Central memory CD8-positive, alpha-beta T cell (primary cell): ENCODE measurements at regions not wholly inside any gene's neighbourhood (a gene's known extent, or its start where the extent isn't known, plus 50 kb on each side); places are given as distances from the start of the nearest gene placed in this dataset.

Source experiments
- ATAC-seq: fragments of 150-1000 bp; cut with Tn5 transposase; replicated peaks from 2 replicates; pipeline ENCODE4 v1.10.0; 2022; ENCODE audit warnings: mild to moderate bottlenecking, moderate FRiP score, moderate number of reproducible peaks; ENCODE audit not compliant: poor library complexity, severe bottlenecking; ENCODE audit errors: extremely low read depth
- DNase-seq, 2 donors: peaks; one replicate each; pipeline ENCODE4 v3.0.0; 2021; ENCODE audit warnings: low spot score in 2 of 2
- H3K27ac Mint-ChIP-seq: one replicate; pipeline ENCODE4 v1.8.0; 2022; ENCODE audit warnings: low read depth, mild to moderate bottlenecking, moderate library complexity, mixed read lengths
- H3K27me3 Mint-ChIP-seq: one replicate; pipeline ENCODE4 v1.8.0; 2022; ENCODE audit warnings: mixed read lengths
- H3K36me3 Mint-ChIP-seq: one replicate; pipeline ENCODE4 v1.8.0; 2022; ENCODE audit warnings: mild to moderate bottlenecking, moderate library complexity, mixed read lengths; ENCODE audit not compliant: insufficient read depth
- H3K4me1 Mint-ChIP-seq: one replicate; pipeline ENCODE4 v1.8.0; 2022; ENCODE audit warnings: mixed read lengths
- H3K4me3 Mint-ChIP-seq: one replicate; pipeline ENCODE4 v1.8.0; 2022; ENCODE audit warnings: mild to moderate bottlenecking, moderate library complexity, mixed read lengths
- H3K9me3 Mint-ChIP-seq: one replicate; pipeline ENCODE4 v1.8.0; 2022; ENCODE audit warnings: mixed read lengths

DNA sequence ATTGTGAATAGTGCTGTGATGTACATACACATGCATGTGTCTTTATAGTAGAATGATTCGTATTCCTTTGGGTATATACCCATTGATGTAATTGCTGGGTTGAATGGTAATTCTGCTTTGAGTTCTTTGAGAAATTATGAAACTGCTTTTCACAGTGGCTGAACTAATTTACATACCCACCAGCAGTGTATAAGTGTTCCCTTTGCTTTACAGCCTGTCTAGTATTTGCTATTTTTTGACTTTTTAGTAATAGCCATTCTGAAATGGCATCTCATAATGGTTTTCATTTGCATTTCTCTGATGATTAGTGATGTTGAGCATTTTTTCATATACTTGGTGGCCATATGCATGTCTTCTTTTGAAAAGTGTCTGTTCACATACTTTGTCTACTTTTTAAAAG is 54.5 kb upstream of the FAM78B start:
- no peak for DNase-seq
- H3K4me3 Mint-ChIP-seq: no peak overlapping the region
- H3K36me3 Mint-ChIP-seq: no peaks in the 10 kb centered on the region
- H3K27ac Mint-ChIP-seq: no peak overlapping the region
- H3K4me1 Mint-ChIP-seq: no peaks in the 10 kb centered on the region
- ATAC-seq: no peak
- peaks cover 10% of the 10 kb centered on the region for H3K27me3 Mint-ChIP-seq
- H3K9me3 Mint-ChIP-seq: peaks cover 46% of the 10 kb centered on the region

GRCh38 chr1:166233750-166234366 is 67.1 kb upstream of the FAM78B start:
- H3K4me3 Mint-ChIP-seq: no peak overlapping the region
- H3K27me3 Mint-ChIP-seq: no peaks in the 10 kb centered on the region
- H3K27ac Mint-ChIP-seq: no peak overlapping the region
- H3K4me1 Mint-ChIP-seq: no peaks in the 10 kb centered on the region
- peaks cover 24% of the 10 kb centered on the region for H3K9me3 Mint-ChIP-seq
- ATAC-seq (no peak), DNase-seq (no peak)
- H3K36me3 Mint-ChIP-seq: no peaks in the 10 kb centered on the region

- DNase-seq (no peak), ATAC-seq (no peak)
- Mint-ChIP-seq H3K27ac (no peak overlapping the region), H3K36me3 (no peaks in the 10 kb centered on the region), H3K27me3 (no peaks in the 10 kb centered on the region), H3K4me3 (no peak overlapping the region), H3K4me1 (no peaks in the 10 kb centered on the region), H3K9me3 (peaks cover 18% of the 10 kb centered on the region)
Observed at GRCh38 chr1:166235728-166236127, 68.9 kb upstream of the FAM78B start.

DNA sequence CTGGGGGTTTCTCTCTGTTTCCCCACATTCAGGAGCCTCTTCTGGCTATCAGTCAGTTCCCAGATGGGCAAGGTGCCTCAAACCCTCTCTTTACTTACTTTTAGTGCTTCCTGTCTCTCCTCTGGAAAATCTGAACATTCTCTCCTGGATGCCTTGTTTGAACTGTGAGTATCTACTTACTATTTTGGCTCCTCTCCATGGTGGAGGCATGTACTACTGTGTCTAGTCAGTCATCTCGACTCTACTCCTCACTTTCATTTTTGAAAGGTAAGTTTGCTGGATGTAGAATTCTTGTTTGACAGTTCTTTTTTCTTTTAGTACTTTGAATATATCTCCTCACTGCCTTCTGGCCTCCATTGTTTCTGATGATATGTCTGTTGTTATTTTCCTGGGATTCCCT is 70.9 kb upstream of the FAM78B start:
- Mint-ChIP-seq H3K27ac (no peak overlapping the region), H3K9me3 (peaks cover 5% of the 10 kb centered on the region), H3K36me3 (no peaks in the 10 kb centered on the region), H3K27me3 (no peaks in the 10 kb centered on the region), H3K4me1 (no peaks in the 10 kb centered on the region), H3K4me3 (no peak overlapping the region)
- no peak for ATAC-seq
- no peak for DNase-seq

- peaks cover 4% of the 10 kb centered on the region for H3K36me3 Mint-ChIP-seq
- H3K4me3 Mint-ChIP-seq: no peak overlapping the region
- H3K27me3 Mint-ChIP-seq: peaks cover 16% of the 10 kb centered on the region
- no peak overlapping the region for H3K27ac Mint-ChIP-seq
- ATAC-seq (no peak), DNase-seq (no peak)
- no peaks in the 10 kb centered on the region for H3K4me1 Mint-ChIP-seq
- peaks cover 11% of the 10 kb centered on the region for H3K9me3 Mint-ChIP-seq
Observed at GRCh38 chr1:166253076-166253779, 86.4 kb upstream of the FAM78B start.

- DNase-seq (no peak), ATAC-seq (no peak)
- H3K27me3 Mint-ChIP-seq: peaks cover 16% of the 10 kb centered on the region
- H3K4me3 Mint-ChIP-seq: no peak overlapping the region
- H3K36me3 Mint-ChIP-seq: peaks cover 4% of the 10 kb centered on the region
- H3K9me3 Mint-ChIP-seq: peaks cover 5% of the 10 kb centered on the region
- no peak overlapping the region for H3K27ac Mint-ChIP-seq
- H3K4me1 Mint-ChIP-seq: no peaks in the 10 kb centered on the region
Observed at GRCh38 chr1:166258017-166258416, 91.2 kb upstream of the FAM78B start.

DNA sequence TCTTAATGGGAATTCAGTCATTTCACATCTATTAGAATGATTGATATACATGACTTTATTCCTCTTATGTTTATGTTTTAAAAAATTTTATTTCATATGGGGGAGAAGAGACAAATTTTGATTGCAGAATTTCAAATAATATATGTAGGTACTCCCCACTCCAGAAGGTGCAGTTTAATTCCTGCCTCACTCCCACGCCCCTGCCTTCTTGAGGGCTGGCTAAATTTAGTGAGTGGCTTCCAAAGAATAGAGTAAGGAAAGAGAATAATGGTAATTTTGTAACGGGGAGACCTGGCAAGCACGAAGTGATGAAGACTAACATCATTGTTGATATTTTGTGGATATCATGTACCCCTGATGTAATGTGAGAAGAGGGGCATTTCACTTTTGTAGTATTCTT is 94.7 kb upstream of the FAM78B start:
- no peaks in the 10 kb centered on the region for H3K4me1 Mint-ChIP-seq
- no peak overlapping the region for H3K4me3 Mint-ChIP-seq
- ATAC-seq: no peak
- DNase-seq: no peak
- H3K9me3 Mint-ChIP-seq: no peaks in the 10 kb centered on the region
- peaks cover 11% of the 10 kb centered on the region for H3K27me3 Mint-ChIP-seq
- H3K27ac Mint-ChIP-seq: no peak overlapping the region
- H3K36me3 Mint-ChIP-seq: peaks cover 2% of the 10 kb centered on the region

DNA sequence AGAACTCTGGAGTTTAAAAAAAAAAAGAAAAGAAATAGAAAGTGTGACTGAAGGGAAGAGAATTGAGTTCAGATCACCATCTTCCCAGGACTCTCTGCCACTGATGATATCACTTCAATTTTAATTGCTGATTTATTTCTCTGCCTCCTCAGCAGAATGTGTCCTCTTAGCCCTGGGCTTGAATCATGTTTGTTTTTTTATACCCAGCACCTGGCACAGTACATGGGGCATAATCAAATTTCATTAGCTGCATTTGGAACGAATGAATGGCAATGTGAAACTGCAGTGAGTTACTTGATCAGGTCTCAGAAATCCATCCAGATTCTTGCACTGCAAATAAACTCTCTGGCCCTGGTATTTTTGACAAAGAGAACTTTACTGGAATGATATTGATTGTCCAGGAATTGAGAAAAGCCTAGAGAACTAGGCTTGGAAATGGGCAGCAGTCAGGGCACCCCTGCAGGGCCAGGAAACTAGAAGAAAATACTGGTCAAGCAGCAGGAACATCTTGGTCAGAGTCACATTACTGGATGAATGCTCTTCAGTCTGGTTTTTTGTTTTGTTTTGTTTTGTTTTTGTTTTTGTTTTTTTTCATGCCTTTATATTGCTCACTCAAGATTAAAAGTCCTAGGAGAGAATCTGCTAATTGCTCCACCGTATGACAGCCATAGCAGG is 103.8 kb upstream of the FAM78B start:
- DNase-seq: no peak
- ATAC-seq: no peak
- H3K27me3 Mint-ChIP-seq: no peaks in the 10 kb centered on the region
- no peak overlapping the region for H3K27ac Mint-ChIP-seq
- H3K9me3 Mint-ChIP-seq: peaks cover 11% of the 10 kb centered on the region
- H3K4me1 Mint-ChIP-seq: no peaks in the 10 kb centered on the region
- no peak overlapping the region for H3K4me3 Mint-ChIP-seq
- no peaks in the 10 kb centered on the region for H3K36me3 Mint-ChIP-seq

DNA sequence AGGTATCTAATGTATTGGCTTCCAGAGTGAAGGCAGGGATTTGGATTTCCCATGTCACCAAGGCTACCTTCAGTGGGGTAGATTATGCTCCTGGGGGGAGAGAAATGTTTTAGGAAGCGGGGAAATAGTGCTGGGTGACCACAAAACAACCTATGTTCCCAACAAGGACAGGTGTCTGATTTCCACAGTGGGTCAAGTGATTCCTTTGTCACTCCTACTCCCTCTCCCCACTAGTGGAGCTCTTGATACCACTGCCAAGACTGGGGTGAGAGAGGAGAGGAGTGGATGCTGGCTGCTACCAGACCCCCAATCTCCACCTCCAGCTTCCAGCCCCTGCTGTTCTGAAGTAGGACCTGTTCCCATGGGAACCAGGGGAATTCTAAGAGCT is 104.3 kb upstream of the FAM78B start:
- Mint-ChIP-seq H3K4me1 (no peaks in the 10 kb centered on the region), H3K27ac (no peak overlapping the region), H3K27me3 (no peaks in the 10 kb centered on the region), H3K9me3 (peaks cover 17% of the 10 kb centered on the region), H3K36me3 (no peaks in the 10 kb centered on the region), H3K4me3 (no peak overlapping the region)
- no peak for ATAC-seq
- no peak for DNase-seq

GRCh38 chr1:166272155-166272554 is 105.4 kb upstream of the FAM78B start:
- no peak for DNase-seq
- Mint-ChIP-seq H3K4me1 (no peaks in the 10 kb centered on the region), H3K9me3 (peaks cover 23% of the 10 kb centered on the region), H3K36me3 (no peaks in the 10 kb centered on the region), H3K4me3 (no peak overlapping the region), H3K27ac (no peak overlapping the region), H3K27me3 (no peaks in the 10 kb centered on the region)
- no peak for ATAC-seq

- ATAC-seq (no peak), DNase-seq (no peak)
- H3K4me1 Mint-ChIP-seq: no peaks in the 10 kb centered on the region
- peaks cover 28% of the 10 kb centered on the region for H3K9me3 Mint-ChIP-seq
- H3K36me3 Mint-ChIP-seq: no peaks in the 10 kb centered on the region
- no peak overlapping the region for H3K4me3 Mint-ChIP-seq
- H3K27me3 Mint-ChIP-seq: no peaks in the 10 kb centered on the region
- H3K27ac Mint-ChIP-seq: no peak overlapping the region
Observed at GRCh38 chr1:166272851-166273250, 106.0 kb upstream of the FAM78B start.

- Mint-ChIP-seq H3K27me3 (no peaks in the 10 kb centered on the region), H3K4me3 (no peak overlapping the region), H3K9me3 (peaks cover 32% of the 10 kb centered on the region), H3K36me3 (no peaks in the 10 kb centered on the region), H3K27ac (no peak overlapping the region), H3K4me1 (no peaks in the 10 kb centered on the region)
- DNase-seq (no peak), ATAC-seq (no peak)
Observed at GRCh38 chr1:166273618-166274017, 106.8 kb upstream of the FAM78B start.
